ENCODE measurements at regions not wholly inside any gene's neighbourhood (a gene's known extent, or its start where the extent isn't known, plus 50 kb on each side); places are given as distances from the start of the nearest gene placed in this dataset.

DNA sequence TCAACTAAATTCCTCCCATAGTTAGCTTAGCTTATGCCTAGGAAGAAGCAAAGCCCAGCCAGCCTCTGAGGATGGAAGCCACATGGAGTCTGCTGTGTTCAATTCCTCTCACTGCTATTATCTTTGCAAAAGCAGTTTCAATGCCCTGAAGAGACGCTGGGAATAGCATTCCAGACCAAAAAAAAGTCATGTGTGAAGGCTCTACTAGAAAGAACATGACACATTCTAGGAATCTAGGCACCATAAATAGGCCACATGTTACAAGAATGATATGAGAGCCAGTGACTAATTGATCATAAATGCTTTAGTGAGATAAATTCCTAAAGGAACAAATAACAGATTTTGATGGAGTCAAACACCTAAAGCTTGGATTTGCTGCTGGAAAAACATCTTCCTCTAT lies 800.8 kb downstream of the TUSC7 start (continued):
- TF ChIP-seq, protein P1, sequence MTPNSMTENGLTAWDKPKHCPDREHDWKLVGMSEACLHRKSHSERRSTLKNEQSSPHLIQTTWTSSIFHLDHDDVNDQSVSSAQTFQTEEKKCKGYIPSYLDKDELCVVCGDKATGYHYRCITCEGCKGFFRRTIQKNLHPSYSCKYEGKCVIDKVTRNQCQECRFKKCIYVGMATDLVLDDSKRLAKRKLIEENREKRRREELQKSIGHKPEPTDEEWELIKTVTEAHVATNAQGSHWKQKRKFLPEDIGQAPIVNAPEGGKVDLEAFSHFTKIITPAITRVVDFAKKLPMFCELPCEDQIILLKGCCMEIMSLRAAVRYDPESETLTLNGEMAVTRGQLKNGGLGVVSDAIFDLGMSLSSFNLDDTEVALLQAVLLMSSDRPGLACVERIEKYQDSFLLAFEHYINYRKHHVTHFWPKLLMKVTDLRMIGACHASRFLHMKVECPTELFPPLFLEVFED (CRISPR knock-in tag; conservative IDR thresholded peaks at IDR 0.05): no peak
- no peak for TF ChIP-seq GTF2F1 (IDR thresholded peaks at IDR 0.05; ENCODE audit: low read depth, low read length)
- TF ChIP-seq, protein P2, sequence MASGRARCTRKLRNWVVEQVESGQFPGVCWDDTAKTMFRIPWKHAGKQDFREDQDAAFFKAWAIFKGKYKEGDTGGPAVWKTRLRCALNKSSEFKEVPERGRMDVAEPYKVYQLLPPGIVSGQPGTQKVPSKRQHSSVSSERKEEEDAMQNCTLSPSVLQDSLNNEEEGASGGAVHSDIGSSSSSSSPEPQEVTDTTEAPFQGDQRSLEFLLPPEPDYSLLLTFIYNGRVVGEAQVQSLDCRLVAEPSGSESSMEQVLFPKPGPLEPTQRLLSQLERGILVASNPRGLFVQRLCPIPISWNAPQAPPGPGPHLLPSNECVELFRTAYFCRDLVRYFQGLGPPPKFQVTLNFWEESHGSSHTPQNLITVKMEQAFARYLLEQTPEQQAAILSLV (tag; IDR thresholded peaks at IDR 0.05): no peak
- TF ChIP-seq SOX6 (IDR thresholded peaks at IDR 0.05): no peak
- no peak for TF ChIP-seq LARP7 (IDR thresholded peaks at IDR 0.05)

DNA sequence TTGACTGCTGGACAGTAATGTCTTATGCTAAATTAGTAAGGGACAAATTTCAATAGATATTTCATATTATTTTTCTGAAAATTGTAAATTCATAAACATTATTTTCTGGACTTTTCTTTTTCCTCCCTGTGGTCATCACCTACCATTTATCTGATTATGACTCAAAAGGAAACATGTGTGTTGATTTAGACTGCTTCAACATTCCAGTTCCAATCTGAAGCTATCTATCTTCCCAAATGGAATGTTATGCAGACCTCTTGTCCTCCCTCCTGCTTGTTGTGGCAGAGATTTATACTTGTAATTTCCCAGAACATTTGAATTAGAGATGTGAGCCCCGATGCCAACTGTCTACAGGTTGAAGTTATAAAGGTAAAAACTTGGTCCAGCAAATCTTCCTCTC lies 803.4 kb downstream of the TUSC7 start:
- H3K4me1 ChIP-seq (replicated peaks in 1 of 2; ENCODE audit: control insufficient read depth in 2 of 2, insufficient read depth in 2 of 2, low read length in 2 of 2): no peaks in the 10 kb centered on the region
- no peak for FAIRE-seq
- H3K27ac ChIP-seq (ENCODE audit: extremely low read depth, low read depth, low read length): no peak overlapping the region
- POLR2A ChIA-PET: no interaction called here
- H3K27me3 ChIP-seq (ENCODE audit: control insufficient read depth in 2 of 2, insufficient read depth in 2 of 2, low read length in 2 of 2): no peaks in the 10 kb centered on the region
- H3K4me3 ChIP-seq: no peak overlapping the region
- BruUV-seq (replicated peaks): no TSS peak
- no peaks in the 10 kb centered on the region for H3K9me1 ChIP-seq (ENCODE audit: control insufficient read depth, insufficient read depth, low read length)
- CTCF ChIA-PET (ENCODE audit: low intra/inter-chr PET ratio): no interaction called here
- no peak overlapping the region for H3K9ac ChIP-seq (ENCODE audit: insufficient read depth in 1 of 2, low read depth in 2 of 2, low read length in 2 of 2)
- H3K4me2 ChIP-seq (ENCODE audit: insufficient read depth, low read length): no peak overlapping the region
- in situ Hi-C loops (cut with MboI) (no loop called here), intact Hi-C loops (cut with micrococcal nuclease) (no loop called here)
- H3K36me3 ChIP-seq (ENCODE audit: control insufficient read depth, insufficient read depth, low read length): no peaks in the 10 kb centered on the region
- WGBS (ENCODE audit: insufficient coverage, low coverage, missing lambda C conversion rate): 0% methylated on average over 1 of the region's 1 CpG
- DNase-seq (ENCODE audit: extremely low read depth in 1 of 4, low spot score in 3 of 4): no peak
- H4K20me1 ChIP-seq (replicated peaks; ENCODE audit: control insufficient read depth, insufficient read depth, low read length): no peaks in the 10 kb centered on the region
- no peaks in the 10 kb centered on the region for H3K9me3 ChIP-seq (replicated peaks; ENCODE audit: control insufficient read depth, insufficient read depth, low read depth, low read length)
- no peak for ATAC-seq
- no peaks in the 10 kb centered on the region for H3K79me2 ChIP-seq (ENCODE audit: control insufficient read depth, insufficient read depth, low read length)
- H2AFZ ChIP-seq (ENCODE audit: low read depth, low read length): no peak overlapping the region
- TF ChIP-seq, protein P3, sequence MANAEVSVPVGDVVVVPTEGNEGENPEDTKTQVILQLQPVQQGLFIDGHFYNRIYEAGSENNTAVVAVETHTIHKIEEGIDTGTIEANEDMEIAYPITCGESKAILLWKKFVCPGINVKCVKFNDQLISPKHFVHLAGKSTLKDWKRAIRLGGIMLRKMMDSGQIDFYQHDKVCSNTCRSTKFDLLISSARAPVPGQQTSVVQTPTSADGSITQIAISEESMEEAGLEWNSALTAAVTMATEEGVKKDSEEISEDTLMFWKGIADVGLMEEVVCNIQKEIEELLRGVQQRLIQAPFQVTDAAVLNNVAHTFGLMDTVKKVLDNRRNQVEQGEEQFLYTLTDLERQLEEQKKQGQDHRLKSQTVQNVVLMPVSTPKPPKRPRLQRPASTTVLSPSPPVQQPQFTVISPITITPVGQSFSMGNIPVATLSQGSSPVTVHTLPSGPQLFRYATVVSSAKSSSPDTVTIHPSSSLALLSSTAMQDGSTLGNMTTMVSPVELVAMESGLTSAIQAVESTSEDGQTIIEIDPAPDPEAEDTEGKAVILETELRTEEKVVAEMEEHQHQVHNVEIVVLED (CRISPR knock-in tag; IDR thresholded peaks at IDR 0.05): no peak
- TF ChIP-seq, protein P4, sequence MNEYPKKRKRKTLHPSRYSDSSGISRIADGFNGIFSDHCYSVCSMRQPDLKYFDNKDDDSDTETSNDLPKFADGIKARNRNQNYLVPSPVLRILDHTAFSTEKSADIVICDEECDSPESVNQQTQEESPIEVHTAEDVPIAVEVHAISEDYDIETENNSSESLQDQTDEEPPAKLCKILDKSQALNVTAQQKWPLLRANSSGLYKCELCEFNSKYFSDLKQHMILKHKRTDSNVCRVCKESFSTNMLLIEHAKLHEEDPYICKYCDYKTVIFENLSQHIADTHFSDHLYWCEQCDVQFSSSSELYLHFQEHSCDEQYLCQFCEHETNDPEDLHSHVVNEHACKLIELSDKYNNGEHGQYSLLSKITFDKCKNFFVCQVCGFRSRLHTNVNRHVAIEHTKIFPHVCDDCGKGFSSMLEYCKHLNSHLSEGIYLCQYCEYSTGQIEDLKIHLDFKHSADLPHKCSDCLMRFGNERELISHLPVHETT (CRISPR knock-in tag; conservative IDR thresholded peaks at IDR 0.05 in 1 of 2, IDR thresholded peaks at IDR 0.05 in 1 of 2): no peak
- no peak for TF ChIP-seq MAFF (IDR thresholded peaks at IDR 0.05; ENCODE audit: low read length)
- TF ChIP-seq, protein P5, sequence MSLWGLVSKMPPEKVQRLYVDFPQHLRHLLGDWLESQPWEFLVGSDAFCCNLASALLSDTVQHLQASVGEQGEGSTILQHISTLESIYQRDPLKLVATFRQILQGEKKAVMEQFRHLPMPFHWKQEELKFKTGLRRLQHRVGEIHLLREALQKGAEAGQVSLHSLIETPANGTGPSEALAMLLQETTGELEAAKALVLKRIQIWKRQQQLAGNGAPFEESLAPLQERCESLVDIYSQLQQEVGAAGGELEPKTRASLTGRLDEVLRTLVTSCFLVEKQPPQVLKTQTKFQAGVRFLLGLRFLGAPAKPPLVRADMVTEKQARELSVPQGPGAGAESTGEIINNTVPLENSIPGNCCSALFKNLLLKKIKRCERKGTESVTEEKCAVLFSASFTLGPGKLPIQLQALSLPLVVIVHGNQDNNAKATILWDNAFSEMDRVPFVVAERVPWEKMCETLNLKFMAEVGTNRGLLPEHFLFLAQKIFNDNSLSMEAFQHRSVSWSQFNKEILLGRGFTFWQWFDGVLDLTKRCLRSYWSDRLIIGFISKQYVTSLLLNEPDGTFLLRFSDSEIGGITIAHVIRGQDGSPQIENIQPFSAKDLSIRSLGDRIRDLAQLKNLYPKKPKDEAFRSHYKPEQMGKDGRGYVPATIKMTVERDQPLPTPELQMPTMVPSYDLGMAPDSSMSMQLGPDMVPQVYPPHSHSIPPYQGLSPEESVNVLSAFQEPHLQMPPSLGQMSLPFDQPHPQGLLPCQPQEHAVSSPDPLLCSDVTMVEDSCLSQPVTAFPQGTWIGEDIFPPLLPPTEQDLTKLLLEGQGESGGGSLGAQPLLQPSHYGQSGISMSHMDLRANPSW (CRISPR knock-in tag; IDR thresholded peaks at IDR 0.05): no peak
- no peak for TF ChIP-seq ZNF3 (CRISPR knock-in tag; IDR thresholded peaks at IDR 0.05)
- no peak for TF ChIP-seq ZNF217 (CRISPR knock-in tag; IDR thresholded peaks at IDR 0.05)
- no peak for TF ChIP-seq SRSF7 (optimal IDR thresholded peaks at IDR 0.05; ENCODE audit: low read depth, low read length)
- TF ChIP-seq IRF2 (CRISPR knock-in tag; IDR thresholded peaks at IDR 0.05): no peak
- TF ChIP-seq ZNF830 (CRISPR knock-in tag; IDR thresholded peaks at IDR 0.05): no peak
- no peak for TF ChIP-seq CAMTA2 (CRISPR knock-in tag; conservative IDR thresholded peaks at IDR 0.05)

All from K562 (cell line).